Fibroblast of the aortic adventitia (primary cell): ENCODE measurements at regions not wholly inside any gene's neighbourhood (a gene's known extent, or its start where the extent isn't known, plus 50 kb on each side); places are given as distances from the start of the nearest gene placed in this dataset.
"Not testable (repeated sequence)": the region's sequence is repeated elsewhere in the genome, so short reads cannot be mapped to it uniquely, and the experiment has no call there.

Experiments
- DNase-seq: peaks from one replicate; pipeline ENCODE4 v3.0.0-alpha.2; 2010; ENCODE audit warnings: low read depth
- H3K4me3 ChIP-seq: 2 replicates; pipeline ENCODE4 v1.5.1; 2011; ENCODE audit warnings: low read depth, mild to moderate bottlenecking, control low read depth, low read length, moderate library complexity
- CTCF ChIP-seq: IDR thresholded peaks from 2 replicates; pipeline ENCODE4 v1.5.1; 2011; ENCODE audit warnings: mild to moderate bottlenecking, low read length, control low read depth, inconsistent platforms; ENCODE audit not compliant: insufficient read depth

- no peak for DNase-seq
- no peak overlapping the region for H3K4me3 ChIP-seq
- TF ChIP-seq CTCF = no peak
These were observed 177.5 kb upstream of the NUDT10 start for GRCh38 chrX:51155157-51155556.

- no peak overlapping the region for H3K4me3 ChIP-seq
- TF ChIP-seq CTCF = no peak
- no peak for DNase-seq
These were observed 177.1 kb upstream of the NUDT10 start for GRCh38 chrX:51155566-51155965.

- no peak overlapping the region for H3K4me3 ChIP-seq
- TF ChIP-seq CTCF = no peak
- no peak for DNase-seq
These were observed 174.4 kb upstream of the NUDT10 start for GRCh38 chrX:51158231-51158630.

- not testable (repeated sequence) for DNase-seq, H3K4me3 ChIP-seq
These were observed 173.2 kb upstream of the NUDT10 start for GRCh38 chrX:51159378-51159777.

GRCh38 chrX:51163730-51164129 lies 168.9 kb upstream of the NUDT10 start:
- no peak for DNase-seq
- TF ChIP-seq CTCF = no peak
- H3K4me3 ChIP-seq = no peak overlapping the region

GRCh38 chrX:51178356-51178900 lies 154.2 kb upstream of the NUDT10 start:
- DNase-seq, H3K4me3 ChIP-seq: not testable (repeated sequence)

- not testable (repeated sequence) for H3K4me3 ChIP-seq, DNase-seq
These were observed 152.8 kb upstream of the NUDT10 start for GRCh38 chrX:51179805-51180204.

- no peak for DNase-seq
- no peak overlapping the region for H3K4me3 ChIP-seq
- no peak for TF ChIP-seq CTCF
These were observed 150.1 kb upstream of the NUDT10 start for GRCh38 chrX:51182545-51182944.

- DNase-seq = no peak
- TF ChIP-seq CTCF = no peak
- H3K4me3 ChIP-seq = no peak overlapping the region
These were observed 140.5 kb upstream of the NUDT10 start for GRCh38 chrX:51192104-51192503.
